NCI-H1417 (cell line): ENCODE measurements at regions not wholly inside any gene's neighbourhood (a gene's known extent, or its start where the extent isn't known, plus 50 kb on each side); places are given as distances from the start of the nearest gene placed in this dataset.
A peak's percentile ranks its signal among the peaks of the same experiment; 100 is the strongest.
"Not testable (repeated sequence)": the region's sequence is repeated elsewhere in the genome, so short reads cannot be mapped to it uniquely, and the experiment has no call there.

Source experiments
- DNase-seq, 3 experiments: peaks; one replicate each; lab custom pipeline; 2025; lab: John Stamatoyannopoulos, UW

DNA sequence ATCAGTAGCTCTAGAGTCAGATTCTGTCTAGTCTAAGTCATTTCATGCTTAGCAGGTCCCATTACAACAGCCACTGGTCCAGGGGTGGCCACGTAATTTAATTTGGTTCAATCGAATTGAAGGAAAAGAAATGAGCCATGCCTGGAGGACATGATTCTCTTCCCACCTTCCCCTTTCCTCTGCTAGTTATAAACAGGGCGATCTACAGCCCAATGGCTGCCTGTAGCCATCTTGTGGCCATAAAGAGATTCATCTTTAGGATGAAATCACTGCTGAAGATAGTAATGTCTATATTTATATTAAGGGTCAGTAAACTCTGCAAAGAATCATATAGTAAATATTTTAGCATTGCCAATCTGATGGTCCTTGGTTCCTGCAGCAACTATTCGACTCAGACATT is 107.4 kb downstream of the SPDYE17 start:
- peak in 1 of 3 experiments; percentile 52 for DNase-seq

GRCh38 chr7:76918619-76919018 is 113.5 kb downstream of the SPDYE17 start:
- DNase-seq = not testable (repeated sequence)

- peak in 2 of 3 experiments; percentile 22 to 40 for DNase-seq
These were observed 117.8 kb downstream of the SPDYE17 start for GRCh38 chr7:76914361-76914760.

DNA sequence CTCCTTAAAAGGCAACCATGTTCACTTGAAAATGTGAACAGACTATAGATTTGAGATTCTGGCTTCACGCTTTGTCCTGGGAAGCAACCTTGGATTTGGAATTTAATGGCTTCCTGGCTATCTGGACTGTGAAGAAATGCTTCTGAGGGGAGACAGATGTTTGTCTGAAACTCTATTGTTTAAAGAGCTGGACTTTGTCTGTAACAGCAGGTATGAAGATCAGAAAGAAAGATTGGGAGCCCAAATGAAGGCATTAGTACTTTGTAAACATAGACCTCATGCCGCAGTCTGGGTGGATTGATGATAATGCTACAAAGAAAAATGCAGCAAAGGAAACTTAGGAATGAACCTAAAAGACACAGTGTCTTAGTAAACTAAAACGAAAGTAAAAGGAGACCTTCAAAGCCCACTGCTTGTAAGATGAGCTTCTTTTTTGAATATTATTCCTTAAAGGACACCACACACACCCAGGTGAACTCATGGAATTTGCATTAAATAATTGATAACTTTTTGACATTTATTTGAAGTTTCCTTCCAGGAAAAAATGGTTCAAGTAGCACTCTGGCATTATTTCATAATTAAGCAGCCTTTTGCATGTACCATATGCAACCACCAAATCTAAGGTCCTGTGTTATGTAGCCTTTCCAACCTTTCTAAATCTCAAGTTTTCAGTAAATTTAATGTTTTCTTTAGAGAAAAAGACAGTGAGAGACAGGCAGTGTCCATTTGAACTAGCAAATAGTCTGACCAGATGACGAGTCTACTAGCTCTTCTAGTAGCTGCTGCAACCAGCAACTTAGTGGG is 119.9 kb downstream of the SPDYE17 start:
- DNase-seq = not testable (repeated sequence)

DNA sequence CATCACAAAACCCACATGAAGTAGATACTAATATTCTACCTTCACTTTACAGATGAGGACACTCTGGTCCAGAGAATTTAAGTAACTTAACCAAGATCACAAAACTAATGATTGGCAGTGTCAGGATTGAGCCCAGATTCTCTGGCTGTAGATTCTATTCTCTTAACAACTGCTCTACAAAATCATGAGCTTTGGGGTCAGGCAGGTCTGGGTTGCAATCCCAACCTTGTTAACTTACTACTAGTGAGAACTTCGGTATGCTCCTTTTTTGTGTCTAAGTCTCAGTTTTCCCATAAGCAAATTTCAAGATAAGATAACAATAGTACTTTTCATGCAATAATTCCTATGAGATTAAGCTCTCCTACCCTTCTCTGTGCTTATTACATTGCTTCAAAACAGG is 127.5 kb downstream of the SPDYE17 start:
- DNase-seq = not testable (repeated sequence)

- not testable (repeated sequence) for DNase-seq
These were observed 130.0 kb downstream of the SPDYE17 start for GRCh38 chr7:76901944-76902710.

- not testable (repeated sequence) for DNase-seq
These were observed 133.4 kb downstream of the SPDYE17 start for GRCh38 chr7:76898807-76899206.

- DNase-seq = not testable (repeated sequence)
These were observed 135.2 kb downstream of the SPDYE17 start for GRCh38 chr7:76897007-76897406.

DNA sequence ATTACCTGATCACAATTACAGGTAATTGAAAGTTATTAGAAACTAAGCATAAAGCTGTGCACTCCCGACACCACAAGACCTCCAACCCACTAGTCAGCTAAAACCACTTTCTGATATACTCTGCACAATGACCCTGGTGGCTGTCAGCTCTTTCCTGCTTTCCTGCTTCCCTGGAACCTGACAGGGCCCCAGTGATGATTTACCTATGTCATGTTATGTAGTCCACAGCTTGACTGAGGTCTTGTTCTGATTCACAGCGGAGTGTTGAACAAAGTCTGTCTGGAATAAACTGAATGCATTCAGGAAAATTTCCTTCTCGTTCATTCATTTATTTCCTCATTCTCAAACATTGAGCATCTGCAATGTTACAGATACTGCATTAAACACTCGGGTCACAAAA is 136.5 kb downstream of the SPDYE17 start:
- DNase-seq = not testable (repeated sequence)

DNA sequence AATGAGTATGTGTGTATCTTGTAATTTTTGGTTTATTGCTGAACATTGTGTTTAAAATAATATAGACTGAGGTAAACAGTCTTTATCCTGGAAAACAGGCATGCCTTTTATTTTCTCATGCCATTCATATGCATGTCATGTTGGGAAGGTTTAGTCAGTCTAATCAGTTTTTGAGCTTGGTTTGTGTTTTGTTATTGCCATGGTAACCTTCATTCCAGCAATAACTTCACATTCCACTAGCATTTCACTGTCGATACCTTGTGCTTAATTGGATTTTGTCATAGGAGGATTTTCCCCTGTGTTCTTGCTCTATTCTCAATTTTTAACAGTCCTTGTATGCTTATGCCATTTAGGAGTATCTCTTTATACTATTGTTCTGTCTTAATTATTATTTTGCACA is 140.4 kb downstream of the SPDYE17 start:
- DNase-seq = not testable (repeated sequence)

DNA sequence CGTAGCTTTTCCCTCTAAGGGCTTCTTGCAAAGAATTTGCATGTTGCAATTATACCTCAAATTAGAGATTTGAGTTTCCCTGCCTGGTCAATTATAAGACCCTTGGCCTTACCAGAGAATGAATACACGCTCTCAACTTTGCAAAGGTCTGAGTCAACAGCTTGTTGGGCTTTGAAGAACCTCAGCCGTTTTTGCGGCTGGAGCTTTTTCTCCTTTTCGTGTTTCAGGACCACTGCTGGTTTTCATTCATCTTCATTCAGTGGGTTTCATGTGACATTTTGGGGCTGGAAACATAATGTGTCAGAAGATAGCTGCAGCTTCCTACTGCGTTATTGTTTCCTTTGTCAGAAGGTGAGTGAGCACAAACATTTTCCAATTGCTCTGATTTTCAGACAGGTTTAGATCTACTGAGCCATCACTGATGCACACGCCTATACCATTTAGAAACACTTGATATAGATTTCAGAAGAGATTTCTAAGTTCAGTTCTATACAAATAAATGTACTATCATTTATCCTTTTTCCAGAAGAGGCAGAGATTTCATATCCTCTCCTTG is 152.3 kb downstream of the SPDYE17 start:
- DNase-seq = not testable (repeated sequence)

DNA sequence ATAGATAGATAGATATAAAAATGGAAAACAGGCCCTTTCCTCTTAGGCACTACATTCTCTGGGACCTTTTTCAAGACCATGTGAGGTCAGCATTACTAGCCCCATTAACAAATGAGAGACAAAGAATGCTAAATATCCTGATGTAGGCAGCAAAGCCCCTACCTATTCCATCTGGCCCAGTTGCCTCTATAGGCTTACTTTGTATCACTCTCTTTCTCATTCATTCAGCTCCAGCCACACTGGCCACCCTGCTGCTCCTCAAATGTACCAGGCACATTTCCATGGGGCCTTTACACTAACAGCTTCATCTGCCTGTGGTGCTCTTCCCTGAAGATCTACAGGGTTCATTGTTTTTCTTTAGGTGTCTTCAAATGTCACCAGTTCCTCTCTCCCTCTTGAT is 156.4 kb downstream of the SPDYE17 start:
- not testable (repeated sequence) for DNase-seq

DNA sequence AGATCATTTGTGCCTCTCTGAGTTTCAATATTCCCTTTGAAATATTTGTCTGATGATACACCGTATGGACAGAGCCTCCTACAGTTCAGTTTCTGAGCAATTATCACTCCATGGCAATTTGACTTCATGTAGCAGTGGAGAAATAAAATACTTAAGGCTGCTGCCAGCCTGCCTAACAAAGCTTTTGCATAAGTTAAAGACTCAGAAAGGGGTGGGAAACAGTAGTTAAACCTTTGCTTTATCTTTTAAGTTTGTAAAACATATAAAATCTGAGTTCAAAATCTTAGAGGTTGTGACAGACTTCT is 161.7 kb downstream of the SPDYE17 start:
- DNase-seq = peak in 1 of 3 experiments; percentile 60

GRCh38 chr7:76867364-76867889 is 164.7 kb downstream of the SPDYE17 start:
- not testable (repeated sequence) for DNase-seq

DNA sequence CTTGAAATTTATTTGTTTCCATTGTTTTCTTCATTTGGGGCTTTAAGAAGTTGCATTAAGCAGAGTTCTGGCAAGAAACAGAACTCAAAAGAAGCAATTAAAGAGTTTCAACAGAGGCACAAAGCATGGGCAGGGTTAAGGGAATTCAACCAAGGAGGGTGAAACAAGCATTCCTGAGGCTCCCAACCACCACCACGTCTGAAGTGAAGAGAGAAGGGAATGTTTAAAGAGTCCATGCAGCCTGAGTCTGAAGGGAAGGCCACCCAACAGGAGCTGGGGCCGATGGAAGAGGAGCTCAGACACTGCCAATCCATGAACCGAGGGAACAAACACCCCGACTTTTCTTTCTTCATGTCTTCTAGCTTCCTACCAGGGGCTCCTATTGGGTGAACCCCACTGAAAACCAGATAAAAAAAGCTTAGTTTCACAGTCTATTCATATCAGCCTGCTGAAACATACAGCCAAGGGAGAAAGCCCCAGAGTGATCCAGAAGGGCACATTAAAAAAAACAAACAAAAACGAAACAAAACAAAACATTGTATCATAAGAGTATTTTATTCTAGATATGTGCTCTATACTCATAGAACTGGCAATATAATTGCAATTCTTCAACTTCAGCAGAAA is 168.9 kb downstream of the SPDYE17 start:
- DNase-seq = not testable (repeated sequence)

DNA sequence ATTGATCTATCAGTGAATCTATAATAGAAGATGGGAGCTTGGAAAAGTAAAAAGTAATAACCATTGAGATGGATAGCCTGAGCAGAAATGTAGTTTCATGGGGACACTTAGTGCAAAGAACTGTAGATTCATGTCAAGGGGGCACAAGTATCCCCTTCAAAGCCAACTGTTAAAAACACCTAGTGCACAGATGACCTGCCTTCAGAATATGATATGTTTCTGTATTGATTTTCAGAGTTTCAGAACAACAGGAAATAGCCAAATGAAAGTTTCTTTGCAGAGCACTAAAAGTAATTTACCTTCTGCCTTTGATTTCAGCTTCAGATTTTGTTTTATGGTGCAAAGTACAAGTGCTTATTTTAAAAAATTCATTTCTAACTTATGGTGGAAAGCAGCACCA is 169.9 kb downstream of the SPDYE17 start:
- not testable (repeated sequence) for DNase-seq

- DNase-seq = not testable (repeated sequence)
These were observed 172.2 kb downstream of the SPDYE17 start for GRCh38 chr7:76859933-76860332.

DNA sequence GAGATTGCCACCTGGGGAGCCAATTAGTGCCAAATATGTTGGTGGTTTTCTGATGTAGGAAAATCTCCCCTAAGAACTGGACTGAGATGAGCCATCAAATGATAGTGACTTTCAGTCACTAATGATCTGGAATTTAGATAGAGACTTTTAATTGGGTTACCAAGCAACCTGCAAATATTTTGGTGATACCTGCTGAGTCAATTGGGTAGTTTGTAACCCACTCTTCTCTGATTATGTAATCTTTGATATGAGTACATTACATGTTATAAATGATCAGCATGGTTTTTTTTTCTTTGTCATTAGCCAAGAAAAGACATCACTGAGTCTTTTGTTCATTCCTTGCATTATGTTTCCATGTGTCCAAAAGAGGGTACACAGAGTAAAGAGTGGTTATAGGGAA is 177.5 kb downstream of the SPDYE17 start:
- peak in 1 of 3 experiments; percentile 42 for DNase-seq

DNA sequence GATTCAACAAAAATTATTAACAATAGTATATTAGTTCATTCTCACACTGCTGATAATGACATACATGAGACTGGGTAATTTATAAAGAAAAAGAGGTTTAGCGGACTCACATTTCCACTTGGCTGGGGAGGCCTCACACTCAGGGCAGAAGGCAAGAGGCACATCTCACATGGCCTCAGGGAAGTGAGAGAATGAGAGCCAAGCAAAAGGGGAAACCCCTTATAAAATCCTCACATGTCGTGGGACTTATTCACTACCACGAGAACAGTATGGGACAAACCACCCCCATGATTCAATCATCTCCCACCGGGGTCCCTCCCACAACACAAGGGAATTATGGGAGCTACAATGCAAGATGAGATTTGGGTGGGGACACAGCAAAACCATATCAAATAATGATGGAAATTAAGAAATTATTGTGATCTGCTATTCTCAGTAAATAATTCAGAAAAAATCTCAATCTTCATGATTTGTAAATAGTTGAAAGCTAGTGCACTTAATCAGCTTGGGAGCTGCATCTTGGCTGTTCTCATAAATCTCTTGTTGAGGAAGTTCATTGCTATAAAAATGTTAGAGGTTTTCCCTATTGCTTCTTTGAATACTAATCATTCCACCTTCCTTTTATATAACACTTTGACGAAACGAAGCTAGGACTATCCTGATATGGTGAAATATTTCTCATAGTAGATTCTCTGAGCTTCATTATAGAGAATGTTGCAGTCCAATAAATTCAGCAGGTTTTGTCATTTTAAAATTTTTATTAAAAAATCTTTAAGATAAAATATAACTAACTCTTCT is 179.2 kb downstream of the SPDYE17 start:
- not testable (repeated sequence) for DNase-seq

- not testable (repeated sequence) for DNase-seq
These were observed 179.8 kb downstream of the SPDYE17 start for GRCh38 chr7:76852362-76852761.

DNA sequence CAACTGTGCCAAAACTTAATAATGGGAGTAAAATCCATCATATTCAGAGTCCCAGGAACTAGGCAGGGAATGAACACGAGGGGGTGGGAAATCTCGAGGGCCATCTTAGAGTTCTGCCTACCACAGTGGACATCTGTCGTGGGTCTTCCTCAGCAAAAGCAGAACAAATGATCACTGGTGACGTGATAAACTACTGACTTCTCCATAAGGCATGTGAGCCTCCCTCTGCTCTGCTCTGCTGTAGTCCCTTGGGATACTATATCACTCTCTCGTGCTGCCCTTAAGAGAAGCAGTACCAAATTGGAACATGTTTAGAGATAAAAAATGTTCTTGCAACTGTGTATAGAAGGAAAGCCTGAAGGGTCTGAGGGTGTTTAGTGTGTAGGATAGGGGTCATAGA is 180.5 kb downstream of the SPDYE17 start:
- not testable (repeated sequence) for DNase-seq
